COLO668 (cell line): ENCODE measurements at regions not wholly inside any gene's neighbourhood (a gene's known extent, or its start where the extent isn't known, plus 50 kb on each side); places are given as distances from the start of the nearest gene placed in this dataset.
"Not testable (repeated sequence)": the region's sequence is repeated elsewhere in the genome, so short reads cannot be mapped to it uniquely, and the experiment has no call there.

Experiments used
- DNase-seq: peaks from one replicate; lab custom pipeline; 2025; ENCODE audit not compliant: unreplicated experiment; lab: John Stamatoyannopoulos, UW

- not testable (repeated sequence) for DNase-seq
These were observed 80.1 kb upstream of the TMEM170B start for GRCh38 chr6:11457422-11457821.

GRCh38 chr6:11452106-11452505, 85.4 kb upstream of the TMEM170B start:
- not testable (repeated sequence) for DNase-seq

- no peak for DNase-seq
These were observed 87.5 kb upstream of the TMEM170B start for GRCh38 chr6:11450037-11450436.

GRCh38 chr6:11449408-11449807, 88.1 kb upstream of the TMEM170B start:
- DNase-seq, result no peak

GRCh38 chr6:11448038-11448437, 89.5 kb upstream of the TMEM170B start:
- no peak for DNase-seq

- no peak for DNase-seq
These were observed 90.3 kb upstream of the TMEM170B start for GRCh38 chr6:11447265-11447664.

- DNase-seq, result no peak
These were observed 92.4 kb upstream of the TMEM170B start for GRCh38 chr6:11445146-11445545.

GRCh38 chr6:11443125-11443524, 94.4 kb upstream of the TMEM170B start:
- DNase-seq, result not testable (repeated sequence)

- DNase-seq, result no peak
These were observed 95.1 kb upstream of the TMEM170B start for GRCh38 chr6:11442495-11442894.

- no peak for DNase-seq
These were observed 97.7 kb upstream of the TMEM170B start for GRCh38 chr6:11439876-11440275.

- DNase-seq, result no peak
These were observed 98.5 kb upstream of the TMEM170B start for GRCh38 chr6:11439017-11439420.

GRCh38 chr6:11437824-11438459, 99.6 kb upstream of the TMEM170B start:
- DNase-seq, result no peak

- no peak for DNase-seq
These were observed 100.9 kb upstream of the TMEM170B start for GRCh38 chr6:11436508-11437096.

- no peak for DNase-seq
These were observed 102.8 kb upstream of the TMEM170B start for GRCh38 chr6:11434565-11435326.

GRCh38 chr6:11433860-11434259, 103.7 kb upstream of the TMEM170B start:
- DNase-seq, result no peak

GRCh38 chr6:11432713-11433450, 104.7 kb upstream of the TMEM170B start:
- DNase-seq, result no peak

GRCh38 chr6:11432091-11432490, 105.5 kb upstream of the TMEM170B start:
- no peak for DNase-seq

- no peak for DNase-seq
These were observed 106.1 kb upstream of the TMEM170B start for GRCh38 chr6:11431455-11431937.

GRCh38 chr6:11430036-11430435, 107.5 kb upstream of the TMEM170B start:
- no peak for DNase-seq

GRCh38 chr6:11429577-11429976, 108.0 kb upstream of the TMEM170B start:
- no peak for DNase-seq

- DNase-seq, result no peak
These were observed 108.7 kb upstream of the TMEM170B start for GRCh38 chr6:11428895-11429294.
